WTC11 (cell line): ENCODE measurements at regions not wholly inside any gene's neighbourhood (a gene's known extent, or its start where the extent isn't known, plus 50 kb on each side); places are given as distances from the start of the nearest gene placed in this dataset.

Experiments
- ATAC-seq: fragments of 200-7000 bp; cut with Tn5 transposase; 2 replicates; pipeline ENCODE4 v1.10.0; 2021; ENCODE audit warnings: mild to moderate bottlenecking, moderate library complexity
- CTCF ChIA-PET: fragments of 300-600 bp; sonication (Branson Sonifier 250); formaldehyde crosslinking; loops from one replicate; lab custom pipeline; 2021; ENCODE audit warnings: antibody characterized with exemption; lab: Charles Lee
- POLR2A ChIA-PET: fragments of 350-600 bp; sonication (Branson Sonifier 250); formaldehyde crosslinking; loops from one replicate; lab custom pipeline; 2021; ENCODE audit warnings: antibody characterized with exemption; lab: Charles Lee
- DNase-seq: peaks from one replicate; pipeline ENCODE4 v3.0.0; 2021; ENCODE audit warnings: low spot score
- H3K27ac Mint-ChIP-seq: 2 replicates; pipeline ENCODE4 v1.8.0; 2021; ENCODE audit warnings: mixed read lengths
- H3K27me3 Mint-ChIP-seq: 2 replicates; pipeline ENCODE4 v1.8.0; 2021; ENCODE audit warnings: low read depth, mild to moderate bottlenecking, moderate library complexity, mixed read lengths
- H3K36me3 Mint-ChIP-seq: 2 replicates; pipeline ENCODE4 v1.8.0; 2021; ENCODE audit warnings: mixed read lengths
- H3K4me1 Mint-ChIP-seq: 2 replicates; pipeline ENCODE4 v1.8.0; 2022; ENCODE audit warnings: mixed read lengths
- H3K4me3 Mint-ChIP-seq: 2 replicates; pipeline ENCODE4 v1.8.0; 2021; ENCODE audit warnings: mild to moderate bottlenecking, moderate library complexity, mixed read lengths
- H3K9me3 Mint-ChIP-seq: 2 replicates; pipeline ENCODE4 v1.8.0; 2021; ENCODE audit warnings: mixed read lengths
- CBFB ChIP-seq: sonication (generic); formaldehyde crosslinking; IDR thresholded peaks from 2 replicates; pipeline ENCODE4 v1.8.1; 2022; ENCODE audit warnings: mild to moderate bottlenecking, low read depth, missing genetic modification reagents
- ERG ChIP-seq: fragments of 250-450 bp; sonication (Bioruptor Pico); IDR thresholded peaks from 2 replicates; pipeline ENCODE4 v1.8.0; 2021; ENCODE audit warnings: mild to moderate bottlenecking
- ETV6 ChIP-seq: sonication (generic); formaldehyde crosslinking; IDR thresholded peaks from 2 replicates; pipeline ENCODE4 v1.8.1; 2022; ENCODE audit warnings: mild to moderate bottlenecking, missing genetic modification reagents
- FOXJ3 ChIP-seq: sonication (generic); formaldehyde crosslinking; IDR thresholded peaks from 2 replicates; pipeline ENCODE4 v1.9.0; 2021; ENCODE audit warnings: missing genetic modification reagents, mild to moderate bottlenecking, borderline replicate concordance
- HMGXB4 ChIP-seq: sonication (generic); formaldehyde crosslinking; IDR thresholded peaks from 2 replicates; pipeline ENCODE4 v1.8.1; 2023; ENCODE audit warnings: mild to moderate bottlenecking, moderate library complexity, missing genetic modification reagents
- IRF1 ChIP-seq: sonication (generic); formaldehyde crosslinking; IDR thresholded peaks from 2 replicates; pipeline ENCODE4 v1.8.0; 2023; ENCODE audit warnings: missing genetic modification reagents
- JAZF1 ChIP-seq: fragments of 250-450 bp; sonication (Bioruptor Pico); IDR thresholded peaks from 2 replicates; pipeline ENCODE4 v1.9.0; 2021; ENCODE audit warnings: moderate library complexity, mild to moderate bottlenecking, inconsistent platforms
- KAT7 ChIP-seq: sonication (generic); formaldehyde crosslinking; IDR thresholded peaks from 2 replicates; pipeline ENCODE4 v1.8.1; 2023; ENCODE audit warnings: missing genetic modification reagents, mild to moderate bottlenecking, borderline replicate concordance
- MXD4 ChIP-seq: fragments of 250-450 bp; sonication (Bioruptor Pico); IDR thresholded peaks from 2 replicates; pipeline ENCODE4 v1.8.0; 2021; ENCODE audit warnings: mild to moderate bottlenecking, moderate library complexity, borderline replicate concordance
- NFATC4 ChIP-seq: fragments of 250-450 bp; sonication (Bioruptor Pico); IDR thresholded peaks from 2 replicates; pipeline ENCODE4 v1.9.0; 2021; ENCODE audit warnings: mild to moderate bottlenecking
- NFE2L1 ChIP-seq: sonication (generic); formaldehyde crosslinking; IDR thresholded peaks from 2 replicates; pipeline ENCODE4 v1.8.1; 2023; ENCODE audit warnings: missing genetic modification reagents
- NR2C2 ChIP-seq: sonication (generic); formaldehyde crosslinking; IDR thresholded peaks from 2 replicates; pipeline ENCODE4 v1.8.0; 2022; ENCODE audit warnings: mild to moderate bottlenecking, missing genetic modification reagents
- OVOL2 ChIP-seq: fragments of 250-450 bp; sonication (Bioruptor Pico); IDR thresholded peaks from 2 replicates; pipeline ENCODE4 v1.9.0; 2021; ENCODE audit warnings: mild to moderate bottlenecking, borderline replicate concordance
- RORB ChIP-seq: fragments of 250-450 bp; sonication (Bioruptor Pico); IDR thresholded peaks from 2 replicates; pipeline ENCODE4 v1.9.0; 2021; ENCODE audit warnings: mild to moderate bottlenecking
- SMAD3 ChIP-seq: sonication (generic); formaldehyde crosslinking; IDR thresholded peaks from 2 replicates; pipeline ENCODE4 v1.8.0; 2022; ENCODE audit warnings: missing genetic modification reagents, mild to moderate bottlenecking, borderline replicate concordance
- SMAD4 ChIP-seq: sonication (generic); formaldehyde crosslinking; IDR thresholded peaks from 2 replicates; pipeline ENCODE4 v1.8.0; 2022; ENCODE audit warnings: mild to moderate bottlenecking, missing genetic modification reagents
- TEAD4 ChIP-seq: sonication (generic); formaldehyde crosslinking; IDR thresholded peaks from 2 replicates; pipeline ENCODE4 v1.8.0; 2022; ENCODE audit warnings: mild to moderate bottlenecking, missing genetic modification reagents
- ZNF219 ChIP-seq: sonication (generic); formaldehyde crosslinking; IDR thresholded peaks from 2 replicates; pipeline ENCODE4 v1.8.0; 2023; ENCODE audit warnings: missing genetic modification reagents, mild to moderate bottlenecking, borderline replicate concordance
- ZNF232 ChIP-seq: sonication (generic); formaldehyde crosslinking; IDR thresholded peaks from 2 replicates; pipeline ENCODE4 v1.8.0; 2022; ENCODE audit warnings: mild to moderate bottlenecking, missing genetic modification reagents
- ZNF281 ChIP-seq: sonication (generic); formaldehyde crosslinking; IDR thresholded peaks from 2 replicates; pipeline ENCODE4 v1.8.0; 2023; ENCODE audit warnings: mild to moderate bottlenecking, missing genetic modification reagents
- ZNF317 ChIP-seq: sonication (generic); formaldehyde crosslinking; IDR thresholded peaks from 2 replicates; pipeline ENCODE4 v1.8.1; 2023; ENCODE audit warnings: low read depth, mild to moderate bottlenecking, moderate library complexity, missing genetic modification reagents, borderline replicate concordance
- ZNF423 ChIP-seq: fragments of 250-450 bp; sonication (Bioruptor Pico); IDR thresholded peaks from 2 replicates; pipeline ENCODE4 v2.1.2; 2022; ENCODE audit warnings: mild to moderate bottlenecking, moderate library complexity
- ZNF425 ChIP-seq: fragments of 250-450 bp; sonication (Bioruptor Pico); conservative IDR thresholded peaks from 2 replicates; pipeline ENCODE4 v1.9.0; 2021; ENCODE audit warnings: mild to moderate bottlenecking
- ZNF512 ChIP-seq: sonication (generic); formaldehyde crosslinking; IDR thresholded peaks from 2 replicates; pipeline ENCODE4 v1.8.1; 2022; ENCODE audit warnings: missing genetic modification reagents, borderline replicate concordance

- TF ChIP-seq ZNF425 (CRISPR knock-in tag) (no peak), NR2C2 (CRISPR knock-in tag) (no peak), IRF1 (CRISPR knock-in tag) (no peak), MXD4 (CRISPR knock-in tag) (no peak), ETV6 (CRISPR knock-in tag) (no peak), ZNF281 (no peak), KAT7 (CRISPR knock-in tag) (no peak), OVOL2 (no peak), ZNF423 (CRISPR knock-in tag) (no peak), NFE2L1 (no peak), SMAD4 (CRISPR knock-in tag) (no peak), FOXJ3 (CRISPR knock-in tag) (no peak), ZNF219 (CRISPR knock-in tag) (no peak), JAZF1 (CRISPR knock-in tag) (no peak), CBFB (CRISPR knock-in tag) (no peak), RORB (CRISPR knock-in tag) (no peak)
- TF ChIP-seq, all 79 proteins: peak for 0
Measured at GRCh38 chr20:4602297-4602631, 84.0 kb upstream of the PRNP start (continued).

GRCh38 chr20:4601630-4602296 lies 84.5 kb upstream of the PRNP start:
- no peak overlapping the region for H3K27ac Mint-ChIP-seq
- no peaks in the 10 kb centered on the region for H3K27me3 Mint-ChIP-seq
- H3K4me3 Mint-ChIP-seq, result no peak overlapping the region
- TF ChIP-seq SMAD3 (CRISPR knock-in tag) (no peak), TEAD4 (CRISPR knock-in tag) (no peak), MXD4 (CRISPR knock-in tag) (no peak), ZNF512 (CRISPR knock-in tag) (no peak), NFATC4 (CRISPR knock-in tag) (no peak), NR2C2 (CRISPR knock-in tag) (no peak), ZNF232 (CRISPR knock-in tag) (no peak), ZNF425 (CRISPR knock-in tag) (no peak), ZNF317 (CRISPR knock-in tag) (no peak), ERG (CRISPR knock-in tag) (no peak), HMGXB4 (no peak)
- no peak for ATAC-seq
- ChIA-PET POLR2A (no interaction called here), CTCF (interaction anchor here (0.6 to 1.1 kb wide), 3 partner anchors 139 to 374 kb away, joined by 3 read pairs; no protein-coding TSS in a partner anchor)
- no peak for DNase-seq
- no peaks in the 10 kb centered on the region for H3K36me3 Mint-ChIP-seq
- no peaks in the 10 kb centered on the region for H3K4me1 Mint-ChIP-seq
- H3K9me3 Mint-ChIP-seq, result peaks cover 5% of the 10 kb centered on the region
